ENCODE measurements at regions not wholly inside any gene's neighbourhood (a gene's known extent, or its start where the extent isn't known, plus 50 kb on each side); places are given as distances from the start of the nearest gene placed in this dataset.

- TF ChIP-seq, protein P1, sequence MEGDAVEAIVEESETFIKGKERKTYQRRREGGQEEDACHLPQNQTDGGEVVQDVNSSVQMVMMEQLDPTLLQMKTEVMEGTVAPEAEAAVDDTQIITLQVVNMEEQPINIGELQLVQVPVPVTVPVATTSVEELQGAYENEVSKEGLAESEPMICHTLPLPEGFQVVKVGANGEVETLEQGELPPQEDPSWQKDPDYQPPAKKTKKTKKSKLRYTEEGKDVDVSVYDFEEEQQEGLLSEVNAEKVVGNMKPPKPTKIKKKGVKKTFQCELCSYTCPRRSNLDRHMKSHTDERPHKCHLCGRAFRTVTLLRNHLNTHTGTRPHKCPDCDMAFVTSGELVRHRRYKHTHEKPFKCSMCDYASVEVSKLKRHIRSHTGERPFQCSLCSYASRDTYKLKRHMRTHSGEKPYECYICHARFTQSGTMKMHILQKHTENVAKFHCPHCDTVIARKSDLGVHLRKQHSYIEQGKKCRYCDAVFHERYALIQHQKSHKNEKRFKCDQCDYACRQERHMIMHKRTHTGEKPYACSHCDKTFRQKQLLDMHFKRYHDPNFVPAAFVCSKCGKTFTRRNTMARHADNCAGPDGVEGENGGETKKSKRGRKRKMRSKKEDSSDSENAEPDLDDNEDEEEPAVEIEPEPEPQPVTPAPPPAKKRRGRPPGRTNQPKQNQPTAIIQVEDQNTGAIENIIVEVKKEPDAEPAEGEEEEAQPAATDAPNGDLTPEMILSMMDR (IDR thresholded peaks at IDR 0.05): no peak
- no peak for TF ChIP-seq POLR2A (IDR thresholded peaks at IDR 0.05)
Measured at GRCh38 chr4:17288151-17288550, 223.7 kb downstream of the QDPR start.
